AG10803 (cell line): ENCODE measurements at regions not wholly inside any gene's neighbourhood (a gene's known extent, or its start where the extent isn't known, plus 50 kb on each side); places are given as distances from the start of the nearest gene placed in this dataset.

Experiments
- DNase-seq: peaks from one replicate; pipeline ENCODE4 v3.0.0; 2010; ENCODE audit warnings: low read depth
- H3K4me3 ChIP-seq: 2 replicates; pipeline ENCODE4 v1.5.1; 2011; ENCODE audit warnings: mild to moderate bottlenecking, low read length, control low read depth
- CTCF ChIP-seq: conservative IDR thresholded peaks from 2 replicates; pipeline ENCODE4 v1.5.1; 2011; ENCODE audit warnings: mild to moderate bottlenecking, low read length, control low read depth, inconsistent platforms

- no peak overlapping the region for H3K4me3 ChIP-seq
- no peak for TF ChIP-seq CTCF
- DNase-seq: no peak
Observed at GRCh38 chr21:26691416-26691815, 118.3 kb upstream of the CYYR1 start.

GRCh38 chr21:26686705-26687104 lies 113.6 kb upstream of the CYYR1 start:
- DNase-seq: no peak
- H3K4me3 ChIP-seq: no peak overlapping the region
- no peak for TF ChIP-seq CTCF

- no peak overlapping the region for H3K4me3 ChIP-seq
- no peak for TF ChIP-seq CTCF
- peak; percentile 21 for DNase-seq
Observed at GRCh38 chr21:26686278-26686677, 113.2 kb upstream of the CYYR1 start.

GRCh38 chr21:26684889-26685288 lies 111.8 kb upstream of the CYYR1 start:
- no peak for DNase-seq
- no peak overlapping the region for H3K4me3 ChIP-seq
- TF ChIP-seq CTCF: no peak

GRCh38 chr21:26683996-26684395 lies 110.9 kb upstream of the CYYR1 start:
- DNase-seq: no peak
- no peak for TF ChIP-seq CTCF
- H3K4me3 ChIP-seq: no peak overlapping the region

GRCh38 chr21:26679284-26679683 lies 106.2 kb upstream of the CYYR1 start:
- TF ChIP-seq CTCF: no peak
- H3K4me3 ChIP-seq: no peak overlapping the region
- DNase-seq: no peak

GRCh38 chr21:26674323-26674722 lies 101.2 kb upstream of the CYYR1 start:
- no peak for DNase-seq
- no peak for TF ChIP-seq CTCF
- no peak overlapping the region for H3K4me3 ChIP-seq
